ENCODE measurements at regions not wholly inside any gene's neighbourhood (a gene's known extent, or its start where the extent isn't known, plus 50 kb on each side); places are given as distances from the start of the nearest gene placed in this dataset.
"Not testable (repeated sequence)": the region's sequence is repeated elsewhere in the genome, so short reads cannot be mapped to it uniquely, and the experiment has no call there.

- DNase-seq (ENCODE audit: extremely low read depth, low read depth) = no peak
Measured at GRCh38 chr2:2788076-2788475, 457.0 kb upstream of the MYT1L start.

GRCh38 chr2:2787301-2787907, 456.3 kb upstream of the MYT1L start:
- no peak for DNase-seq (ENCODE audit: extremely low read depth, low read depth)

- DNase-seq (ENCODE audit: extremely low read depth, low read depth) = no peak
Measured at GRCh38 chr2:2782007-2782406, 450.9 kb upstream of the MYT1L start.

DNA sequence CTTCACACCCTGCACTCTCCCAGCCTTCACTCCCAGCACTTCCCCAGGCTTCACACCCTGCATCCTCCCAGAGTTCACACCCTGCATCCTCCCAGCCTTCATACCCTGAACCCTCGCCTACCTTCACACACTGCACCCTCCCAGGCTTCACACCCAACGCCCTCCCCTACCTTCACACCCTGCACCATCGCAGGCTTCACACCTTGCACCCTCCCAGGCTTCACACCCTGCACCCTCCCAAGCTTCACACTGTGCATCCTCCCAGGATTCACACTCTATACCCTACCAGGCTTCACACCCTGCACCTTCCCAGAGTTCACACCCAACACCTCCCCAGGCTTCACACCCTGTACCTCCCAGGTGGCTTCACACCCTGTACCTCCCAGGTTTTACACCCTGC, 448.7 kb upstream of the MYT1L start:
- DNase-seq (ENCODE audit: extremely low read depth, low read depth) = no peak

- DNase-seq (ENCODE audit: extremely low read depth, low read depth) = no peak
Measured at GRCh38 chr2:2777876-2778275, 446.8 kb upstream of the MYT1L start.

- DNase-seq (ENCODE audit: extremely low read depth, low read depth) = no peak
Measured at GRCh38 chr2:2777213-2777612, 446.1 kb upstream of the MYT1L start.

- DNase-seq (ENCODE audit: extremely low read depth, low read depth) = no peak
Measured at GRCh38 chr2:2775018-2775417, 443.9 kb upstream of the MYT1L start.

GRCh38 chr2:2773692-2774091, 442.6 kb upstream of the MYT1L start:
- DNase-seq (ENCODE audit: extremely low read depth, low read depth) = no peak

- DNase-seq (ENCODE audit: extremely low read depth, low read depth) = not testable (repeated sequence)
Measured at GRCh38 chr2:2773080-2773479, 442.0 kb upstream of the MYT1L start.

- DNase-seq (ENCODE audit: extremely low read depth, low read depth) = no peak
Measured at GRCh38 chr2:2771721-2772411, 440.8 kb upstream of the MYT1L start.

- no peak for DNase-seq (ENCODE audit: extremely low read depth, low read depth)
Measured at GRCh38 chr2:2769481-2770431, 438.7 kb upstream of the MYT1L start.

- DNase-seq (ENCODE audit: extremely low read depth, low read depth) = no peak
Measured at GRCh38 chr2:2768476-2768875, 437.4 kb upstream of the MYT1L start.

GRCh38 chr2:2767837-2768236, 436.8 kb upstream of the MYT1L start:
- no peak for DNase-seq (ENCODE audit: extremely low read depth, low read depth)

GRCh38 chr2:2765839-2766495, 434.9 kb upstream of the MYT1L start:
- no peak for DNase-seq (ENCODE audit: extremely low read depth, low read depth)

- no peak for DNase-seq (ENCODE audit: extremely low read depth, low read depth)
Measured at GRCh38 chr2:2765176-2765800, 434.2 kb upstream of the MYT1L start.

DNA sequence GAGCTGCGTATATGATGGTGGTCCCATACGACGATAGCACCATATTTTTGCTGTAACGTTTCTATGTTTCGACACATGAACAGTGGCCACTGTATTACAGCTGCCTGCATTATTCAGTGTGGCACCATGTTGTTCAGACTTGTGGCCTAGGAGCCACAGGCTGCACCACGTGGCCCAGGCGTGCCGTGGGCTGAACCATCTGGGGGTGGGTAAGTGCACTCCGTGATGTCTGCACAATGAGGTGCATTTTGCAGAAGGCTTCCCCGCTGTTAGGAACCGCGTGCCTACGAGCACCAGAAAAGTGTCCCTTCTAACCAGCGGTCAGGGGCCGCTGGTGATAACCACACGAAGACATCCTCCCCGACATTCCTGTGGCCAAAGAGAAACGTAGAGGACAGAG, 433.7 kb upstream of the MYT1L start:
- no peak for DNase-seq (ENCODE audit: extremely low read depth, low read depth)

- no peak for DNase-seq (ENCODE audit: extremely low read depth, low read depth)
Measured at GRCh38 chr2:2764001-2764355, 432.9 kb upstream of the MYT1L start.

GRCh38 chr2:2763351-2764000, 432.4 kb upstream of the MYT1L start:
- DNase-seq (ENCODE audit: extremely low read depth, low read depth) = no peak

- DNase-seq (ENCODE audit: extremely low read depth, low read depth) = no peak
Measured at GRCh38 chr2:2762913-2763312, 431.8 kb upstream of the MYT1L start.
